Fibroblast of skin of left quadriceps (primary cell): ENCODE measurements at regions not wholly inside any gene's neighbourhood (a gene's known extent, or its start where the extent isn't known, plus 50 kb on each side); places are given as distances from the start of the nearest gene placed in this dataset.
"Not testable (repeated sequence)": the region's sequence is repeated elsewhere in the genome, so short reads cannot be mapped to it uniquely, and the experiment has no call there.

Source experiments
- DNase-seq, 2 experiments: peaks; one replicate each; pipeline ENCODE4 v3.0.0-alpha.2; 2013; ENCODE audit warnings: low read depth in 2 of 2

- no peak for DNase-seq
Measured at GRCh38 chr6:85285114-85285513, 164.8 kb upstream of the NT5E start.

GRCh38 chr6:85283436-85283835 lies 166.4 kb upstream of the NT5E start:
- no peak for DNase-seq

- DNase-seq: no peak
Measured at GRCh38 chr6:85278466-85279035, 171.3 kb upstream of the NT5E start.

GRCh38 chr6:85276026-85276425 lies 173.9 kb upstream of the NT5E start:
- DNase-seq: not testable (repeated sequence)

GRCh38 chr6:85275338-85275985 lies 174.4 kb upstream of the NT5E start:
- no peak for DNase-seq

- DNase-seq: no peak
Measured at GRCh38 chr6:85273870-85274269, 176.0 kb upstream of the NT5E start.

GRCh38 chr6:85273046-85273445 lies 176.8 kb upstream of the NT5E start:
- DNase-seq: no peak

GRCh38 chr6:85272592-85272991 lies 177.3 kb upstream of the NT5E start:
- DNase-seq: no peak

- no peak for DNase-seq
Measured at GRCh38 chr6:85262621-85263020, 187.3 kb upstream of the NT5E start.

GRCh38 chr6:85261271-85261670 lies 188.6 kb upstream of the NT5E start:
- peak; percentile 61 to 70 for DNase-seq

GRCh38 chr6:85255661-85256060 lies 194.2 kb upstream of the NT5E start:
- DNase-seq: no peak

GRCh38 chr6:85252552-85252951 lies 197.3 kb upstream of the NT5E start:
- DNase-seq: no peak

- DNase-seq: no peak
Measured at GRCh38 chr6:85252085-85252484, 197.8 kb upstream of the NT5E start.

GRCh38 chr6:85251300-85251699 lies 198.6 kb upstream of the NT5E start:
- DNase-seq: no peak

GRCh38 chr6:85250586-85251220 lies 199.2 kb upstream of the NT5E start:
- DNase-seq: peak; percentile 29 to 35

GRCh38 chr6:85245004-85245403 lies 204.9 kb upstream of the NT5E start:
- DNase-seq: no peak

GRCh38 chr6:85241498-85242052 lies 208.3 kb upstream of the NT5E start:
- DNase-seq: no peak

GRCh38 chr6:85240787-85241385 lies 209.0 kb upstream of the NT5E start:
- peak; percentile 7 to 13 for DNase-seq

GRCh38 chr6:85237478-85237877 lies 212.4 kb upstream of the NT5E start:
- DNase-seq: no peak

GRCh38 chr6:85236636-85237035 lies 213.2 kb upstream of the NT5E start:
- no peak for DNase-seq

- DNase-seq: not testable (repeated sequence)
Measured at GRCh38 chr6:85227345-85227744, 222.5 kb upstream of the NT5E start.

- not testable (repeated sequence) for DNase-seq
Measured at GRCh38 chr6:85212794-85213193, 237.1 kb upstream of the NT5E start.

GRCh38 chr6:85195243-85195642 lies 254.6 kb upstream of the NT5E start:
- no peak for DNase-seq
